PC-9 (cell line): ENCODE measurements at regions not wholly inside any gene's neighbourhood (a gene's known extent, or its start where the extent isn't known, plus 50 kb on each side); places are given as distances from the start of the nearest gene placed in this dataset.

Source experiments
- CTCF ChIP-seq: fragments of 200-600 bp; sonication (generic); conservative IDR thresholded peaks from 2 replicates; pipeline ENCODE4 v1.6.1; 2017; ENCODE audit warnings: mixed run types, antibody characterized with exemption, mild to moderate bottlenecking, moderate library complexity
- EZH2 ChIP-seq: fragments of 200-600 bp; sonication (generic); IDR thresholded peaks from 2 replicates; pipeline ENCODE4 v1.8.0; 2017; ENCODE audit warnings: antibody characterized with exemption, low read depth

- TF ChIP-seq CTCF (no peak), EZH2 (no peak)
Measured at GRCh38 chr6:3634280-3634816, 117.2 kb downstream of the PXDC1 start.
